Mesenchymal stem cell (in vitro differentiated cells and primary cell): ENCODE measurements at regions not wholly inside any gene's neighbourhood (a gene's known extent, or its start where the extent isn't known, plus 50 kb on each side); places are given as distances from the start of the nearest gene placed in this dataset.

ENCODE experiments used
- DNase-seq: peaks from one replicate; pipeline ENCODE4 v3.0.0-alpha.2; 2013
- H2AFZ ChIP-seq: one replicate; pipeline ENCODE4 v1.6.1; 2013; ENCODE audit warnings: low read depth, mild to moderate bottlenecking, control low read depth, inconsistent platforms, low read length, moderate library complexity
- H2AK5ac ChIP-seq: 2 replicates; pipeline ENCODE4 v1.6.1; 2013; ENCODE audit warnings: low read length, moderate library complexity, mild to moderate bottlenecking, inconsistent platforms; ENCODE audit not compliant: severe bottlenecking
- H2BK120ac ChIP-seq: one replicate; pipeline ENCODE4 v1.6.1; 2013; ENCODE audit warnings: low read depth, mild to moderate bottlenecking, inconsistent platforms, low read length, moderate library complexity
- H2BK12ac ChIP-seq, 2 experiments: one replicate each; pipeline ENCODE4 v1.6.1; 2013; ENCODE audit warnings: inconsistent platforms in 2 of 2, low read length in 2 of 2, mild to moderate bottlenecking in 2 of 2, moderate library complexity in 2 of 2, control low read depth in 1 of 2
- H2BK15ac ChIP-seq: one replicate; pipeline ENCODE4 v1.6.1; 2013; ENCODE audit warnings: mild to moderate bottlenecking, low read depth, inconsistent platforms; ENCODE audit not compliant: poor library complexity, severe bottlenecking
- H2BK5ac ChIP-seq: 2 replicates; pipeline ENCODE4 v1.6.1; 2013; ENCODE audit warnings: low read depth, mild to moderate bottlenecking, low read length, control low read depth, inconsistent platforms; ENCODE audit not compliant: poor library complexity, severe bottlenecking
- H3K14ac ChIP-seq, 2 experiments: one replicate each; pipeline ENCODE4 v1.6.1; 2013; ENCODE audit warnings: inconsistent platforms in 2 of 2, low read length in 2 of 2, control low read depth in 1 of 2, mild to moderate bottlenecking in 1 of 2, moderate library complexity in 1 of 2
- H3K18ac ChIP-seq, 2 experiments: one replicate each; pipeline ENCODE4 v1.6.1; 2013; ENCODE audit warnings: inconsistent platforms in 2 of 2, low read length in 2 of 2, control low read depth in 1 of 2, low read depth in 1 of 2, mild to moderate bottlenecking in 1 of 2
- H3K23ac ChIP-seq, 2 experiments: one replicate each; pipeline ENCODE4 v1.6.1; 2013; ENCODE audit warnings: inconsistent platforms in 2 of 2, low read length in 2 of 2, mild to moderate bottlenecking in 2 of 2, moderate library complexity in 2 of 2, control low read depth in 1 of 2
- H3K27ac ChIP-seq: 2 replicates; pipeline ENCODE4 v1.5.1; 2013; ENCODE audit warnings: mild to moderate bottlenecking, moderate library complexity, low read length, control low read depth, inconsistent platforms; ENCODE audit not compliant: poor library complexity, severe bottlenecking
- H3K27me3 ChIP-seq, 2 experiments: 2 replicates each; pipeline versions ENCODE4 v1.6.1 to v1.7.0; 2013; ENCODE audit warnings: low read length in 2 of 2, mild to moderate bottlenecking in 2 of 2, moderate library complexity in 2 of 2, control low read depth in 1 of 2, inconsistent platforms in 1 of 2; ENCODE audit not compliant: control insufficient read depth in 1 of 2, insufficient read depth in 1 of 2
- H3K36me3 ChIP-seq, 2 experiments: 2 replicates each; pipeline versions ENCODE4 v1.6.1 to v1.7.0; 2013; ENCODE audit warnings: low read length in 2 of 2, control low read depth in 1 of 2, inconsistent platforms in 1 of 2, low read depth in 1 of 2, mild to moderate bottlenecking in 1 of 2; ENCODE audit not compliant: insufficient read depth in 2 of 2, control insufficient read depth in 1 of 2
- H3K4ac ChIP-seq, 2 experiments: one replicate each; pipeline ENCODE4 v1.6.1; 2013; ENCODE audit warnings: inconsistent platforms in 2 of 2, low read length in 2 of 2, mild to moderate bottlenecking in 2 of 2, moderate library complexity in 2 of 2, control low read depth in 1 of 2, low read depth in 1 of 2
- H3K4me1 ChIP-seq: 2 replicates; pipeline ENCODE4 v1.6.1; 2013; ENCODE audit warnings: low read depth, low read length, control low read depth; ENCODE audit not compliant: control insufficient read depth, insufficient read depth
- H3K4me2 ChIP-seq: 2 replicates; pipeline ENCODE4 v1.6.1; 2013; ENCODE audit warnings: low read length, mild to moderate bottlenecking, inconsistent platforms; ENCODE audit not compliant: poor library complexity, severe bottlenecking
- H3K4me3 ChIP-seq, 2 experiments: 2 replicates each; pipeline versions ENCODE4 v1.5.1 to v1.7.0; 2013; ENCODE audit warnings: low read length in 2 of 2, mild to moderate bottlenecking in 2 of 2, control low read depth in 1 of 2, low read depth in 1 of 2; ENCODE audit not compliant: insufficient read depth in 1 of 2
- H3K79me1 ChIP-seq: replicated peaks from 2 replicates; pipeline ENCODE4 v1.6.1; 2013; ENCODE audit warnings: mild to moderate bottlenecking, control low read depth, low read length, inconsistent platforms; ENCODE audit not compliant: poor library complexity, severe bottlenecking
- H3K9ac ChIP-seq: 2 replicates; pipeline ENCODE4 v1.7.0; 2013; ENCODE audit warnings: mild to moderate bottlenecking, low read length, moderate library complexity
- H3K9me3 ChIP-seq: 2 replicates; pipeline ENCODE4 v1.7.0; 2013; ENCODE audit warnings: mild to moderate bottlenecking, low read length; ENCODE audit not compliant: control insufficient read depth
- H4K8ac ChIP-seq: one replicate; pipeline ENCODE4 v1.6.1; 2013; ENCODE audit warnings: inconsistent platforms, mild to moderate bottlenecking, low read length, moderate library complexity
- H4K91ac ChIP-seq: one replicate; pipeline ENCODE4 v1.6.1; 2013; ENCODE audit warnings: mild to moderate bottlenecking, low read length, inconsistent platforms
- WGBS: methylation state at CpG from one replicate; pipeline ENCODE4 v1.1.7; 2013; ENCODE audit warnings: mixed read lengths; 5-methylcytosine and 5-hydroxymethylcytosine counted together

GRCh38 chr18:76205906-76206305 is 289.1 kb downstream of the ZNF516 start:
- H3K36me3 ChIP-seq: no peaks in the 10 kb centered on the region
- 59% methylated on average over 7 of the region's 7 CpGs for WGBS
- H2BK120ac ChIP-seq: no peak overlapping the region
- no peak overlapping the region for H2AK5ac ChIP-seq
- no peak overlapping the region for H2BK5ac ChIP-seq
- H2BK12ac ChIP-seq: no peak overlapping the region
- H3K14ac ChIP-seq: no peak overlapping the region
- no peak overlapping the region for H2AFZ ChIP-seq
- no peak overlapping the region for H2BK15ac ChIP-seq
- H3K27ac ChIP-seq: no peak overlapping the region
- no peak overlapping the region for H3K18ac ChIP-seq
- no peaks in the 10 kb centered on the region for H3K79me1 ChIP-seq
- no peak overlapping the region for H3K9ac ChIP-seq
- no peak overlapping the region for H3K4me3 ChIP-seq
- H3K4me2 ChIP-seq: no peak overlapping the region
- H4K91ac ChIP-seq: no peak overlapping the region
- no peaks in the 10 kb centered on the region for H3K4me1 ChIP-seq
- no peak overlapping the region for H3K4ac ChIP-seq
- no peak overlapping the region for H3K23ac ChIP-seq
- H3K27me3 ChIP-seq: no peaks in the 10 kb centered on the region
- H3K9me3 ChIP-seq: no peaks in the 10 kb centered on the region
- no peak for DNase-seq
- no peak overlapping the region for H4K8ac ChIP-seq

DNA sequence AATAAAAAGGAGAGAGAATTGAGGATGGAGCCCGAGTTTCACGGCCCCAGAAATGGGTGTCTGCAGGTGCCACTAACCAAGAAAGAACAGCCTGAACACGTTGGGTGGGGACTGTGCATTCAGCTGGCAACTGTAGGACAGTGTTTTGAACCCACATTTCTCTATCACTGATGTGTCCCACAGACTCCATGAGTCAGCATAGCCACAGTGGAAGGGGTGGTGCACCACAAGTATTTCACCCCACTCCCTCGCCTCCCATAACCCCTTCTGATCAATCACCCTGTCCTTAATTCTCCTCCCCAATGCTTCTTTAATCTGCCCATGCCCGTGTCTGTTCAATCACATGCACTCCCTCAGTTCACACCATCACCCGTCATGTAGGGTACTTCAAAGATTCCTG is 291.5 kb downstream of the ZNF516 start:
- Histone ChIP-seq H3K79me1 (no peaks in the 10 kb centered on the region), H3K14ac (no peak overlapping the region), H3K36me3 (no peaks in the 10 kb centered on the region), H3K4ac (no peak overlapping the region), H2AK5ac (no peak overlapping the region), H3K27ac (no peak overlapping the region), H3K4me3 (no peak overlapping the region), H2BK15ac (no peak overlapping the region), H2AFZ (no peak overlapping the region), H3K23ac (no peak overlapping the region), H4K8ac (no peak overlapping the region), H3K9ac (no peak overlapping the region), H3K9me3 (no peaks in the 10 kb centered on the region), H4K91ac (no peak overlapping the region), H3K4me2 (no peak overlapping the region), H3K18ac (no peak overlapping the region), H3K27me3 (no peaks in the 10 kb centered on the region), H2BK5ac (no peak overlapping the region), H2BK120ac (no peak overlapping the region), H2BK12ac (no peak overlapping the region), H3K4me1 (no peaks in the 10 kb centered on the region)
- 71% methylated on average over 6 of the region's 6 CpGs for WGBS
- no peak for DNase-seq

DNA sequence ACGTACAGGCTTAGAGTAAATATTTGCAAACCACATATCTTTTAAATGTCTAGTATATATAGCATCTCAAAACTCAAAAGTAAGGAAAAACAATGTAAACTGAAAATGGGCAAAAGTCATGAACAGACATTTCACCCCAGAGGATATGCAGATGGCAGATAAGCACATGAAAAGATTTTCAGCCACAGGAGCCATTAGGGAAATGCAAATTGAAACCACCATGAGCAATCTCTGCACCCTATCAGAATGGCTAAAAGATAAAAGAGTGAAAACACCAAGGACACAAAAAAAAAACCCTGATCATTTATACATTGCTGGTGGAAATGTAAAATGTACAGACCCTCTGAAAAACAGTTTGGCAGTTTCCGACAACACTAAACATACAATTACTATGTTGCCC is 292.7 kb downstream of the ZNF516 start:
- no peak overlapping the region for H4K8ac ChIP-seq
- H3K14ac ChIP-seq: no peak overlapping the region
- WGBS: 100% methylated on average over 1 of the region's 2 CpGs

GRCh38 chr18:76195601-76196000 is 299.4 kb downstream of the ZNF516 start:
- H4K8ac ChIP-seq: no peak overlapping the region
- H3K18ac ChIP-seq: no peak overlapping the region
- H3K4me1 ChIP-seq: no peaks in the 10 kb centered on the region
- no peak overlapping the region for H4K91ac ChIP-seq
- no peak overlapping the region for H2BK5ac ChIP-seq
- H3K9ac ChIP-seq: no peak overlapping the region
- H2BK15ac ChIP-seq: no peak overlapping the region
- no peaks in the 10 kb centered on the region for H3K36me3 ChIP-seq
- H2AFZ ChIP-seq: no peak overlapping the region
- no peak overlapping the region for H3K4ac ChIP-seq
- H3K14ac ChIP-seq: no peak overlapping the region
- WGBS: no CpG with 5 or more reads among the region's 1 CpG
- H2BK120ac ChIP-seq: no peak overlapping the region
- no peak overlapping the region for H3K4me2 ChIP-seq
- no peak overlapping the region for H2AK5ac ChIP-seq
- H3K9me3 ChIP-seq: peaks cover 17% of the 10 kb centered on the region
- H3K27me3 ChIP-seq: no peaks in the 10 kb centered on the region
- DNase-seq: no peak
- H3K23ac ChIP-seq: no peak overlapping the region
- H3K79me1 ChIP-seq: no peaks in the 10 kb centered on the region
- no peak overlapping the region for H3K4me3 ChIP-seq
- H2BK12ac ChIP-seq: no peak overlapping the region
- H3K27ac ChIP-seq: no peak overlapping the region

More for the DNA sequence above, 292.7 kb downstream of the ZNF516 start:
- Histone ChIP-seq H2BK12ac (no peak overlapping the region), H2AFZ (no peak overlapping the region), H3K27ac (no peak overlapping the region), H3K23ac (no peak overlapping the region), H3K9me3 (no peaks in the 10 kb centered on the region), H3K79me1 (no peaks in the 10 kb centered on the region), H2BK5ac (no peak overlapping the region), H3K4me3 (no peak overlapping the region), H3K36me3 (no peaks in the 10 kb centered on the region), H3K9ac (no peak overlapping the region), H4K91ac (no peak overlapping the region), H3K27me3 (no peaks in the 10 kb centered on the region), H2AK5ac (no peak overlapping the region), H3K4ac (no peak overlapping the region), H2BK15ac (no peak overlapping the region), H3K18ac (no peak overlapping the region), H3K4me1 (no peaks in the 10 kb centered on the region), H2BK120ac (no peak overlapping the region), H3K4me2 (no peak overlapping the region)
- DNase-seq: no peak
